Tibial nerve (tissue), 4 donors: ENCODE measurements at regions not wholly inside any gene's neighbourhood (a gene's known extent, or its start where the extent isn't known, plus 50 kb on each side); places are given as distances from the start of the nearest gene placed in this dataset.

ENCODE experiments used
- EP300 ChIP-seq, 2 donors: sonication (generic); formaldehyde crosslinking; IDR thresholded peaks; one replicate each; pipeline ENCODE4 v1.6.1; 2017; ENCODE audit warnings: antibody characterized with exemption in 2 of 2, mild to moderate bottlenecking in 1 of 2
- POLR2A ChIP-seq, 2 donors: fragments of 450-650 bp; IDR thresholded peaks; one replicate each; pipeline ENCODE4 v1.6.1; 2017; ENCODE audit warnings: antibody characterized with exemption in 2 of 2, mild to moderate bottlenecking in 2 of 2, moderate library complexity in 2 of 2
- TF ChIP-seq, protein P1 (sequence below), 5 experiments: fragments of 200-600 bp in 3 of 5; fragments of 450-650 bp in 2 of 5; sonication (generic) in 3 of 5; IDR thresholded peaks; one replicate each; pipeline ENCODE4 v1.5.1; 2016 to 2019; ENCODE audit warnings: antibody characterized with exemption in 5 of 5, mild to moderate bottlenecking in 3 of 5, moderate library complexity in 2 of 5

DNA sequence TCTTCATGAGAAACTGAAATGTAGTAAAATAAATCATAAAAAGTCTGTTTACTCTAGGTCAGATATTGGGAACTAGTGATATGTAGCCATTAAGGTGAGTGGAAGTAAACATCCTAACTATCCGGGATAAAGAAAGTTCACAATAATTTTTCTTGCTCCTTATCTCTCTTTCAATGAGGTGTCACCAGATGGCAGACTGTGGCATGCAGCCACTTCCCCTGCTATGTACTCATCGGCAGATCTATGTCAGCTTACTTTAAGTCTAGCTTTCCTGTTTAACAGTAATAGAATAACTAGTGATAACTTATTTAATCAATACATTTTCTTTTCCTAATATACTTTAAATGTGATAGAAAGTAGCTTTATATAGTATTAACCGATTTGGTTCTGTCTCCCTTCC is 181.9 kb downstream of the NDFIP2 start:
- TF ChIP-seq, protein P1, sequence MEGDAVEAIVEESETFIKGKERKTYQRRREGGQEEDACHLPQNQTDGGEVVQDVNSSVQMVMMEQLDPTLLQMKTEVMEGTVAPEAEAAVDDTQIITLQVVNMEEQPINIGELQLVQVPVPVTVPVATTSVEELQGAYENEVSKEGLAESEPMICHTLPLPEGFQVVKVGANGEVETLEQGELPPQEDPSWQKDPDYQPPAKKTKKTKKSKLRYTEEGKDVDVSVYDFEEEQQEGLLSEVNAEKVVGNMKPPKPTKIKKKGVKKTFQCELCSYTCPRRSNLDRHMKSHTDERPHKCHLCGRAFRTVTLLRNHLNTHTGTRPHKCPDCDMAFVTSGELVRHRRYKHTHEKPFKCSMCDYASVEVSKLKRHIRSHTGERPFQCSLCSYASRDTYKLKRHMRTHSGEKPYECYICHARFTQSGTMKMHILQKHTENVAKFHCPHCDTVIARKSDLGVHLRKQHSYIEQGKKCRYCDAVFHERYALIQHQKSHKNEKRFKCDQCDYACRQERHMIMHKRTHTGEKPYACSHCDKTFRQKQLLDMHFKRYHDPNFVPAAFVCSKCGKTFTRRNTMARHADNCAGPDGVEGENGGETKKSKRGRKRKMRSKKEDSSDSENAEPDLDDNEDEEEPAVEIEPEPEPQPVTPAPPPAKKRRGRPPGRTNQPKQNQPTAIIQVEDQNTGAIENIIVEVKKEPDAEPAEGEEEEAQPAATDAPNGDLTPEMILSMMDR (IDR thresholded peaks at IDR 0.05): no peak
- TF ChIP-seq EP300 (IDR thresholded peaks at IDR 0.05) (no peak), POLR2A (IDR thresholded peaks at IDR 0.05) (no peak)
